ENCODE measurements at regions not wholly inside any gene's neighbourhood (a gene's known extent, or its start where the extent isn't known, plus 50 kb on each side); places are given as distances from the start of the nearest gene placed in this dataset.
A peak's percentile ranks its signal among the peaks of the same experiment; 100 is the strongest.
"Not testable (repeated sequence)": the region's sequence is repeated elsewhere in the genome, so short reads cannot be mapped to it uniquely, and the experiment has no call there.

- no peak for DNase-seq
Measured at GRCh38 chr7:149633976-149634945, 136.7 kb upstream of the ZNF746 start.

- not testable (repeated sequence) for DNase-seq
Measured at GRCh38 chr7:149628361-149629149, 130.9 kb upstream of the ZNF746 start.

- no peak for DNase-seq
Measured at GRCh38 chr7:149627911-149628310, 130.3 kb upstream of the ZNF746 start.

GRCh38 chr7:149626972-149627371, 129.4 kb upstream of the ZNF746 start:
- DNase-seq: no peak

GRCh38 chr7:149625947-149626392, 128.4 kb upstream of the ZNF746 start:
- peak; percentile 78 for DNase-seq

- DNase-seq: peak; percentile 89
Measured at GRCh38 chr7:149625340-149625946, 127.8 kb upstream of the ZNF746 start.

- peak; percentile 99 for DNase-seq
Measured at GRCh38 chr7:149624419-149625339, 127.1 kb upstream of the ZNF746 start.

- peak; percentile 63 for DNase-seq
Measured at GRCh38 chr7:149624006-149624405, 126.4 kb upstream of the ZNF746 start.

GRCh38 chr7:149623262-149623997, 125.8 kb upstream of the ZNF746 start:
- DNase-seq: not testable (repeated sequence)

GRCh38 chr7:149622444-149623210, 125.0 kb upstream of the ZNF746 start:
- no peak for DNase-seq

- no peak for DNase-seq
Measured at GRCh38 chr7:149621776-149622175, 124.2 kb upstream of the ZNF746 start.

GRCh38 chr7:149620961-149621360, 123.4 kb upstream of the ZNF746 start:
- DNase-seq: no peak

GRCh38 chr7:149616898-149617297, 119.3 kb upstream of the ZNF746 start:
- no peak for DNase-seq

GRCh38 chr7:149615690-149616270, 118.2 kb upstream of the ZNF746 start:
- no peak for DNase-seq

- no peak for DNase-seq
Measured at GRCh38 chr7:149610441-149611011, 112.9 kb upstream of the ZNF746 start.

GRCh38 chr7:149608168-149608567, 110.6 kb upstream of the ZNF746 start:
- DNase-seq: no peak

- DNase-seq: no peak
Measured at GRCh38 chr7:149607683-149608082, 110.1 kb upstream of the ZNF746 start.

GRCh38 chr7:149606826-149607225, 109.2 kb upstream of the ZNF746 start:
- no peak for DNase-seq

- DNase-seq: no peak
Measured at GRCh38 chr7:149605696-149606095, 108.1 kb upstream of the ZNF746 start.

- no peak for DNase-seq
Measured at GRCh38 chr7:149604521-149604920, 106.9 kb upstream of the ZNF746 start.
